GM13977 (cell line): ENCODE measurements at regions not wholly inside any gene's neighbourhood (a gene's known extent, or its start where the extent isn't known, plus 50 kb on each side); places are given as distances from the start of the nearest gene placed in this dataset.

Source experiments
- DNase-seq: peaks from one replicate; pipeline ENCODE4 v3.0.0; 2012; ENCODE audit warnings: low spot score
- in situ Hi-C: fragments of 300-500 bp; cut with MboI; formaldehyde crosslinking; loops from one replicate; pipeline ENCODE4 v1.12.0; 2022; ENCODE audit warnings: low sequenced_read_pairs, low pct_unique_long_range_greater_than_20kb, mixed read lengths, inconsistent platforms; ENCODE audit not compliant: unreplicated experiment
- TF ChIP-seq, protein P1 (sequence below): IDR thresholded peaks from 2 replicates; pipeline ENCODE4 v1.5.1; 2012; ENCODE audit warnings: mild to moderate bottlenecking, control low read depth; ENCODE audit not compliant: insufficient read depth; ENCODE audit errors: extremely low read depth, missing control alignments

DNA sequence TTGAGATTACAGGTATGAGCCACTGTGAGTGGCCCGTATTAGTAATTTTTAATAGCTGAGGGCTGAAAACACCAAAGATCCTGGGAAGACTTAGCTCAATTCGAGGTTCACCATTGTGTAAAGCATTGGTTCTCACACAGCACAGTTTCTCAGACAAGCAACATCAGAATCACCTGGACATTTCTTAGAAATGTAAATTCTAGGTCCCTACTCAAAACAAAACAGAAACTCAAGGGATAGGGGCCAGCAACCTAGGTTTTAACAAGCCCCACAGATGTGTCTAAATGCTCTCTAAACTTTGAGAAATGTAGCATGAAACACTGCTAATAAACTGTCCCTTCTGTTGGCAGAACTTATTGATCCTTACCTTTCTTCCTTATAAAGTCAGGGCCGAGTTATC is 681.2 kb downstream of the RNF144A start:
- in situ Hi-C loops = no loop called here
- TF ChIP-seq, protein P1, sequence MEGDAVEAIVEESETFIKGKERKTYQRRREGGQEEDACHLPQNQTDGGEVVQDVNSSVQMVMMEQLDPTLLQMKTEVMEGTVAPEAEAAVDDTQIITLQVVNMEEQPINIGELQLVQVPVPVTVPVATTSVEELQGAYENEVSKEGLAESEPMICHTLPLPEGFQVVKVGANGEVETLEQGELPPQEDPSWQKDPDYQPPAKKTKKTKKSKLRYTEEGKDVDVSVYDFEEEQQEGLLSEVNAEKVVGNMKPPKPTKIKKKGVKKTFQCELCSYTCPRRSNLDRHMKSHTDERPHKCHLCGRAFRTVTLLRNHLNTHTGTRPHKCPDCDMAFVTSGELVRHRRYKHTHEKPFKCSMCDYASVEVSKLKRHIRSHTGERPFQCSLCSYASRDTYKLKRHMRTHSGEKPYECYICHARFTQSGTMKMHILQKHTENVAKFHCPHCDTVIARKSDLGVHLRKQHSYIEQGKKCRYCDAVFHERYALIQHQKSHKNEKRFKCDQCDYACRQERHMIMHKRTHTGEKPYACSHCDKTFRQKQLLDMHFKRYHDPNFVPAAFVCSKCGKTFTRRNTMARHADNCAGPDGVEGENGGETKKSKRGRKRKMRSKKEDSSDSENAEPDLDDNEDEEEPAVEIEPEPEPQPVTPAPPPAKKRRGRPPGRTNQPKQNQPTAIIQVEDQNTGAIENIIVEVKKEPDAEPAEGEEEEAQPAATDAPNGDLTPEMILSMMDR = no peak
- DNase-seq = no peak

DNA sequence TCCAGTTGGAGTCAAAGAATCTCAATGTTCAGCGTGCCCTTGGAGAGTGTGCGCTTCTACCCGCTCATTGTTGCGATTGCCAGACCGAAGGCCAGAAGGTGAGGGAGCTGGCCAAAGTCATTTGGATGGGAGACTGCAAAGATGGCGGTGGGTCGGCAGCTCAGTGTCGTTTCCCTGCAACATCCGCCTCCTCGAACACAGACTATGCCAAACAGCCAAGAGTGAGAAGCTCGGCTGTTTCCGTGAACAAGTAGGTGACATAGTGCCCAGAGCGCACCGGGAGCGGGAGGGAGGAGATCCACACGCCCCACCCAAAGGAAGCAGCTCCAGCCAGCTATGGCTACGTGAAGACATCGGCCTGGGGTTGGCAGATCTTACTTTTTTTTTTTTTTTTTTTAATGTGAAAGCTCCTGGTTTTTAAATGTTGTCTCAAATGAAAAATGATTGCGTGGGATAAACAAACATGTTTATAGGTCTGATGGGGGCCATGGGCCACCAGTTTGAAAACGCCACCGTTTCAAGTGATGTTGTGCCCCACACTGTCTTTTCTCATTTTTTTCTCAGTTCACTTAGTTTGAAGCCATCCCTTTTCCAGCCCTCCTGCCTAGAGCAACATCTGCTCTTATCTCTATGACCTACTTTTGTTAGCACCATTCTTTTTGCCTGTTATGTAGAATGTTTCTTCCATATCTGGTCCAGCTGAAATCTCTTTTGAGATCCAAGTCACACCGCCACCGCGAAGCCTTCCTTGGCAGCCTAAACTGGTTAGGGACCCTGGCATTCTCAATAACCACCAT is 682.4 kb downstream of the RNF144A start:
- in situ Hi-C loops = no loop called here
- no peak for DNase-seq
- TF ChIP-seq, protein P1 = no peak

DNA sequence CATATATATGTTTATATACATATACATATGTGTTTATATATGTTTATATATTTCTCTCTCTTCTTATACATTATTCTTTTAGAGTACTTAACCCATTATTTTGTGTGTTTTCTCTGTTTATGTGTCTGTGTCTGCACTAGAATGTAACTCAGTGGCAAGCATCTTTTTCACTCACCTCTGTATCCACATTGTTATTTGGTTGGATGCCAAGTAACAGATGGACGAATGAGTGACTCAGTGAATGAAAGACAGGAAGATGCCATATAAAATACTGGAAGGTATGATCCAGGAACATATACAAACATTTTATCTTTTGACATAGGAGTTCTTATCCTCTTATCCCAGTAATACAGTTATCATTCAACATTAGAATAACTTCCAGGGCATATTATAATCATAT is 684.8 kb downstream of the RNF144A start:
- in situ Hi-C loops = no loop called here
- no peak for DNase-seq
- TF ChIP-seq, protein P1 = no peak

DNA sequence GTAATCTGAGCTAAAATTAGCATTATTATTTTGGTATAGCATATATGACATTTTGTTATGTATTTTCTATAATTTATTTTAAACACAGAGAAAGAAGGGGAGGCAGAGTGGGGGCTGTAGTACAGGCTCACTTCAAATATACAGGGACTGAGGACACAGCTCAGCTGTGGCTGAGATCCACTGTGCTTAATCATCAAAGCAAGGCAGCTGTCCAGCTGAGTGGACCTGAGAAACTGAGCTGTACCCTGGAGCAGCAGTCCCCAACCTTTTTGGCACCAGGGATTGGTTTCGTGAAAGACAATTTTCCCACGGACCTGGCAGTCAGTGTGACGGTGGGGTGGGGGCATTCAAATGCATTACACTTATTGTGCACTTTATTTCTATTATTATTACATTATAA is 687.2 kb downstream of the RNF144A start:
- DNase-seq = no peak
- in situ Hi-C loops = no loop called here
- TF ChIP-seq, protein P1 = no peak

DNA sequence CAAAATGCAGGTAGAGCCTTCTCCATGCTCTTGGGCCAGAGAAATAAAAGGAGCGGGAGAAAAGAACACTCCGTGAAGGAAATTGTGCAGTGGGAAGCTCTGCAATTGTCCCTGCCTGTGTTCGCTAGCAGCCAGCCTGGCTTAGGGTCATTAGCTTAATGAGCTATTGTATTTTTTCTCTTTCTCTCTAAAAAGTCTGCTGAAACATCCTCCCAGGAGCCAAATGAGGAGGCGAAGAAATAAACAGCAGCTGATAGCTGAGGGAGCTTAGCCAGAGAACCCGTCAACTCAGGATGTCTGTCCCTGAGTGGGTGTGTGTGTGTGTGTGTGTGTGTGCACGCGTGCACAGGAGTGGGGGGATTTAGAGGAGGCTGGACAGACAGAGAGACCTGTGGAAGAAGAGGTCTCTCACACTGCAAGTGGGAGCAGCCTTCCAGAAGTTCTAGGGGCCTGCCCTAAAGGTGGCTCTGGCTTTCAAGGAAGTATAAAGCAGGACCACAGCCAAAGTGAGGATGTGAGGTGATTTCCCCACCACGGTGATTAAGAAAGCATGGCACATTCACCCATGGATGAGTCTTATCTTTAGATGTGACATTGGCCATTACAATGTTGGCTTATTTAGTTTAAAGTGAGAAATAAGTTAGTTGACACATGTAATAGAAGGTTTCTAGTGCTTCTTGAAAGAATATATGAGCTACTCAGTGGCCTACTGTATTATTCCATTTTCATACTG is 690.4 kb downstream of the RNF144A start:
- TF ChIP-seq, protein P1 = no peak
- DNase-seq = no peak
- in situ Hi-C loops = no loop called here

DNA sequence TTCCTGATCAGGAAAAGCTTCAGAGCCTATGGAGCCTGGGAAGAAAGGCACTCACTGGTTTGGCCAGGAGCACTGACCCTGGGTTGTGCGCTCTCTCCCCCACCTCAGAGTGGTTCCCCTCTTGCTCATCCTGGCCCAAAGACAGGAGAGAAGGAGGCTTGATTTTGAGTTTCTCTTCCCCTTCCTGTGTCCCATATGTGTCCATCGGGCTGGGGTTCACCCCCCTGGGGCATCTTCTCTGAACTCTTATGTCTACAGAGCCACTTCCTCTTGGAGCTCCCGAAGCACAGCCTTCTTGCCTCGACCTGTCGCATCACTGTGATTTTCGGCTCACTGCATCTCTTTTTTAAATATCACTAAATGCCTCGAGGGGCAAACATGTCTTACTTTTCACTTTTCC is 692.3 kb downstream of the RNF144A start:
- no peak for DNase-seq
- in situ Hi-C loops = no loop called here

More for the DNA sequence above, 692.3 kb downstream of the RNF144A start:
- TF ChIP-seq, protein P1 = no peak
